ENCODE measurements at regions not wholly inside any gene's neighbourhood (a gene's known extent, or its start where the extent isn't known, plus 50 kb on each side); places are given as distances from the start of the nearest gene placed in this dataset.

DNA sequence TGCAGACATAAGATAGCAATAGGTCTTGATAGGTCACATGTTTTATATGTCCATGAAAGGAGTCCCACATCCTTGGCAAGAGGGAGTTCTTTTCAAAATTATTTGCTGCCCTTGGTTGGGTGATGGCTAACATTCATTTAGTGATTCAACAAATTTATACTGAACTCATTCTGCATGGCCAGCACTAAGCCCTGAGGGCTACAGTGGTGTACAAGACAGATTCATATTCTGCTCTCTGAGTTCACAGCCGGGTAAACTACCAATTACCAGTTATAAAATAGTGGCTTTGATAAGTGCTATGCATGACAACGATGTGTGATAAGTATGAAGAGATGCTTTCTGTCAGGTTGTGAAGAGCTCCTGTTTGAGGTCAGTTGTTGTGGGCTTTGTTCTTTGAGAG is 340.0 kb downstream of the GABRG2 start:
- TF ChIP-seq, protein P1, sequence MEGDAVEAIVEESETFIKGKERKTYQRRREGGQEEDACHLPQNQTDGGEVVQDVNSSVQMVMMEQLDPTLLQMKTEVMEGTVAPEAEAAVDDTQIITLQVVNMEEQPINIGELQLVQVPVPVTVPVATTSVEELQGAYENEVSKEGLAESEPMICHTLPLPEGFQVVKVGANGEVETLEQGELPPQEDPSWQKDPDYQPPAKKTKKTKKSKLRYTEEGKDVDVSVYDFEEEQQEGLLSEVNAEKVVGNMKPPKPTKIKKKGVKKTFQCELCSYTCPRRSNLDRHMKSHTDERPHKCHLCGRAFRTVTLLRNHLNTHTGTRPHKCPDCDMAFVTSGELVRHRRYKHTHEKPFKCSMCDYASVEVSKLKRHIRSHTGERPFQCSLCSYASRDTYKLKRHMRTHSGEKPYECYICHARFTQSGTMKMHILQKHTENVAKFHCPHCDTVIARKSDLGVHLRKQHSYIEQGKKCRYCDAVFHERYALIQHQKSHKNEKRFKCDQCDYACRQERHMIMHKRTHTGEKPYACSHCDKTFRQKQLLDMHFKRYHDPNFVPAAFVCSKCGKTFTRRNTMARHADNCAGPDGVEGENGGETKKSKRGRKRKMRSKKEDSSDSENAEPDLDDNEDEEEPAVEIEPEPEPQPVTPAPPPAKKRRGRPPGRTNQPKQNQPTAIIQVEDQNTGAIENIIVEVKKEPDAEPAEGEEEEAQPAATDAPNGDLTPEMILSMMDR (IDR thresholded peaks at IDR 0.05; ENCODE audit: insufficient read depth, low read depth, low read length, missing control alignments) = no peak
- no peak overlapping the region for H3K4me3 ChIP-seq (ENCODE audit: low read length)
- DNase-seq (ENCODE audit: low read depth) = no peak

DNA sequence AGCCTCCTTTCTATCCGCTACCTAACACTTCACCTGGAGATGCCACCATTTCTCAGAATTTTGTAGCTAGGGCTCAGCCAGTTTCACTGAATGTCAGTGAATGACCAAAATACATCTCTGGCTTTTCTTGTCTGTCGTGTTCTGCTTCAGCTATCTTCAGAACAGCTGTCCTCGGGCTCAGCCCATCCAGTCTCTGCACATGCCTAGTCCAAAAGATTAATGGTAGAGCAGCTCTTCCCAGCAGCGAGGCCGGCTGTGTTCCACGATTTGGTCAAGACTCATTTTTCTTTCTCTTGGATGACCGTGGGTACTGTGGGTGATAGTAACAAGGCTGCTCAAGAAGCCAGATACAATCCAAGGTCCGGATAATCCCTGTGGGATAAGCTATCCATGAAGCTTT is 342.8 kb downstream of the GABRG2 start:
- DNase-seq (ENCODE audit: low read depth) = no peak
- TF ChIP-seq, protein P1 (IDR thresholded peaks at IDR 0.05; ENCODE audit: insufficient read depth, low read depth, low read length, missing control alignments) = no peak

DNA sequence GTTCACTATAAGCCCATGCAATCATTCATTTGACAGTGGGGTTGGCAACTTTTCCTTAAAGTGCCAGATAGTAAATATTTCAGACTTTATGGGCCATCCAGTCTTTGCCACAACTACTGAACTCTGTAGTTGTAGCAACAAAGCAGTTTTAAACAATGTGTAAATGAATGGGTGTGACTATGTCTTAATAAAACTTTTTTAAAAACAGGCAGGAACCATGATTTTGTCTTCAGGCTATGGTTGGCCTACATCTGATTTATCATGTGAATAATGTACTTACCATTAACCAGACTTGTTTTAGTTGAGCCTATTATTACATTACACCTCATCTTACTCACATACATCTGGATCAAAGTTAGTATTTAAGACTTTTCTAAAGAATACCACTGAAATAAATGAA is 361.6 kb downstream of the GABRG2 start:
- no peak overlapping the region for H3K4me3 ChIP-seq (ENCODE audit: low read length)
- TF ChIP-seq, protein P1 (IDR thresholded peaks at IDR 0.05; ENCODE audit: insufficient read depth, low read depth, low read length, missing control alignments) = no peak
- DNase-seq (ENCODE audit: low read depth) = no peak

More for the DNA sequence above, 342.8 kb downstream of the GABRG2 start:
- H3K4me3 ChIP-seq (ENCODE audit: low read length) = no peak overlapping the region

DNA sequence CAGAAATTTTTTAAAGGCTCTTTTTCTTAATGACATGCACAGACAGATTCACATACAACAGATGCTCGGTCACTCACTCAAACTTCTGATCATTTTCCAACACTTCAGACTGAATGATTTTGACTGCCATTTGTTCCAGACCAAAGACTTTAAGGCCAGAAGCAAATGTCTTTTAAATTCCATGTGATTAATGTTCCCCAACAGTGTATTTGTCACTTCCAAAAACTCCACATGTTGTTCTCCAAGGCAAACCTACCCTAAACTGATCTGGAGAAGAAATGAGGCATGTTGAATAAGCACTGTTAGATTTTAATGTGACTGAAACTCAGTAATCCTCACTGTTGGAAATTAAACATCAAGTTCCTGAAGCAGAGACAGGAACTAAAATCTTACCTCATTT is 366.7 kb downstream of the GABRG2 start:
- DNase-seq (ENCODE audit: low read depth) = no peak
- TF ChIP-seq, protein P1 (IDR thresholded peaks at IDR 0.05; ENCODE audit: insufficient read depth, low read depth, low read length, missing control alignments) = no peak
- H3K4me3 ChIP-seq (ENCODE audit: low read length) = no peak overlapping the region

DNA sequence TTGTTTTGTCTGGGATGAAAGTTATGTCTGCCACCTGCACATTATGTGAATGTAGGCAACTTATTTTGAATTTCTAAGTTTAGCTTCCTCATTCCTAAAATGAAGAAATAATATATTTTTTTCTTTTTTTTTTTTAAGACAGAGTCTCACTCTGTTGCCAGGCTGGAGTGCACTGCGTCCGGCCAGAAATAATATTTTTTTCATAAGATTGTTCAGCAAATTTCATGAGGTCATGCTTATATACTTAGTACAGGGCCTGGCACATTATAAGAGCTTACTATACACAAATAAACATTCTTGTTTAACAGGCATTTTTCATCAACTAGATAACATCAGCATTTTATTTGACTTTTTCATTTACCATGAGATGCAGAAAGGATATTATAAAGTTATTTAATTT is 368.5 kb downstream of the GABRG2 start:
- no peak overlapping the region for H3K4me3 ChIP-seq (ENCODE audit: low read length)
- TF ChIP-seq, protein P1 (IDR thresholded peaks at IDR 0.05; ENCODE audit: insufficient read depth, low read depth, low read length, missing control alignments) = no peak
- DNase-seq (ENCODE audit: low read depth) = no peak

DNA sequence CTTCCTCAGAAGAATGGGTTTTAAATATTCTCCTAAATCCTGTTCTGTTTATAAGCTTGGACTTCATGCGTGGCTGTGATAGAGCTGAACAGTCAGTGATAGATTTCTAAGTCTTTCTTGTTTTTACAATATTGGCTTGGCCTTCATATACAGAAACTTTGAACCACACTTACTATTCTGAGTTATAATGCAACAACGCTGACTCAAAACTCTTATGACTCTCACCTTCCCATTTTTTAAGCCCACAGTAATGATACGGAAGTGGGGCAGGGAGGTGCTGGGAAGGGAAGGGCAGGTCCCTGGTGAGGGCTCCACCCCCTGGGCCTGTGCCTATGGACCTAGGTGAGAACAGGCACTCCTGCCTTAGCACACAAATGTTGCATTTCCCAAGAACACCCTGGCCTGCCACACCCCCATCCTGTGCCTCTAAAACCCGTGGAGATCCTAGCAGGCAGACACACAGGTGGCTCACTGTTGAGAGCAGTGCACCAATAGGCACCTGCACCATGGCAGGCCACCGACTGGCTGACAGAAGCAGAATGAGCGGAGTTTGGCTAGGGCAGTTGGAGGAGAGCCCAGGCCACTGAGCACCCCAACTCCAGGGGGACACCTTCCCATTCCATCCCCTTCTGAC is 376.7 kb downstream of the GABRG2 start:
- TF ChIP-seq, protein P1 (IDR thresholded peaks at IDR 0.05; ENCODE audit: insufficient read depth, low read depth, low read length, missing control alignments) = no peak
- H3K4me3 ChIP-seq (ENCODE audit: low read length) = no peak overlapping the region
- DNase-seq (ENCODE audit: low read depth) = no peak

DNA sequence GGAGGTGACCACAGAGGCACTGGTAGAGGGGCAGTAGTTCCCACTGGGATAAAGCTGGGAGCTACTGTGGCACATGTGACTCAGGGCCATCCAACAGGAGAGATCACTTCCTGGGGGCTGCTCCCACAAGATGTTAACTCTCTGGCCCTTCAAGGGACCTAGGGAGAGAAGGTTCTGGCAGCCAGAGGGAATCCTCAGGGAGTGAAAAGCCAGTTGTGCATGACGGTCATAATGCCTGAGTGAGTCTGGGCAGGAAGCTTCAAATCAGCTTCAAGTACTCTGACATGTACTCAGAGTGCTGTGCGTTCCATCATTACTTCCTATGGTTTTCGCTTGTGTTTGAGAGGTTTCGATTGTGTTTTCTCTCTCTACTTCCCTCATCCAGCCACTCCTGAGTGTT is 388.5 kb downstream of the GABRG2 start:
- no peak overlapping the region for H3K4me3 ChIP-seq (ENCODE audit: low read length)
- TF ChIP-seq, protein P1 (IDR thresholded peaks at IDR 0.05; ENCODE audit: insufficient read depth, low read depth, low read length, missing control alignments) = no peak

More for the DNA sequence above, 388.5 kb downstream of the GABRG2 start:
- DNase-seq (ENCODE audit: low read depth) = no peak

All from epithelial cell of esophagus (primary cell).